HG03521 (cell line): ENCODE measurements at regions not wholly inside any gene's neighbourhood (a gene's known extent, or its start where the extent isn't known, plus 50 kb on each side); places are given as distances from the start of the nearest gene placed in this dataset.
"Not testable (repeated sequence)": the region's sequence is repeated elsewhere in the genome, so short reads cannot be mapped to it uniquely, and the experiment has no call there.

Experiments used
- ATAC-seq: cut with Tn5 transposase; IDR thresholded peaks from one replicate; pipeline ENCODE4 v1.9.1; 2021; ENCODE audit warnings: mild to moderate bottlenecking, moderate library complexity; ENCODE audit not compliant: unreplicated experiment

DNA sequence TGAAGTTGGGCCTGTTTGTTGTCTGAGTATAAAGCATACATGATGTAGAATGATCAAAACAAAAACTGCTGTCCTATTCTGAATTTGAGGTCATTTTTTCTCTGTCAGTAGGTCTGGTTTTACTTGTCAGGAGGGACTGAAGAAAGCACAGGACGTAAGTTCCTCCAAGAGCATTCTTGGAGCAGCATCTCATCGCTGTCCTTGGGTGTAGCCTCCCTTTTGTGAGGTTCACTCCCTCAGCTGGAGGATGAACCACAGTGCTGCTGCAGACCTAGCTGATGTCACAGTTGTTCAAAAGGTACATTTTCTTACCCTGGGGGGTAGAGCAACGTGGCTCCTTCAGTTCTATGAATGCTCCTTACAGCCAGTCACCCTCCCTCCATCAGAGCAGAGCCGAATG lies 490.0 kb upstream of the TBL1XR1 start:
- no peak for ATAC-seq

DNA sequence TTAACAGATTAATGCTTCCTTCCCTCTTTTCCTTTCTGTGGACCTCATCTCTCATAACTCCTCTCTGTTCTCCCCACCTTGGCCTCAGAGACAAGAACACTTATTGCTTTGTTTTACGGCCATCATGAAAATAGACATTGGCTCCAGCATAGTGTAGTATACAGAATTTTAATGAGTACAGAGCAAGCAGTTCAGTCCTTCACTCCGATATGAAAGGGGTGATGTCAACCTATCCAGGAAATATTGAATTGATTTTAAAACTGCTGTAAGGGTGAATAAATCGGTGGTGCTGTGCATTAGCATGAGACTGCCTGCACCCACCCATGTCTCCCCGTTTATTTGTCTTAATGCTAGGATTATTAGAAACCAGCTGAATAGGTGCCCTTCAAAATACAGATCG lies 490.9 kb upstream of the TBL1XR1 start:
- ATAC-seq: no peak

GRCh38 chr3:177689077-177689476 lies 491.8 kb upstream of the TBL1XR1 start:
- no peak for ATAC-seq

DNA sequence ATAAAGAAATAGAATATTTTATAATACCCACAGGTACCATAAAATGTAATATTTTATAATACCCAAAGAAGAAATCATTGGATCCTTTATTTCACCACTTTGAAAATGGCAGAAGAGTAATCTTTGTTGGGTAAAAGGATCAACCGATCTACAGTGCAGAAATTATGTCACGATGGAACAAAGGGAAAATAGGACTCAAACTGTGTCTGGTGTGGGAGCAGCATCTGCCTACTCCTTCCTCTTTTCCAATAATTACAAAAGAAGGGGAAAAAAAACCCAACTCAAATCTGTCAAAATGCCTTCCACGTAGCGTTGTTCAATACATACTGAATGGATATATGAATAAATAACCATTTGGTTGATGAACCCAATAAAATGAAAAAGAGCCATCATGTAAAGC lies 492.6 kb upstream of the TBL1XR1 start:
- ATAC-seq: no peak

GRCh38 chr3:177690306-177690705 lies 493.0 kb upstream of the TBL1XR1 start:
- no peak for ATAC-seq

DNA sequence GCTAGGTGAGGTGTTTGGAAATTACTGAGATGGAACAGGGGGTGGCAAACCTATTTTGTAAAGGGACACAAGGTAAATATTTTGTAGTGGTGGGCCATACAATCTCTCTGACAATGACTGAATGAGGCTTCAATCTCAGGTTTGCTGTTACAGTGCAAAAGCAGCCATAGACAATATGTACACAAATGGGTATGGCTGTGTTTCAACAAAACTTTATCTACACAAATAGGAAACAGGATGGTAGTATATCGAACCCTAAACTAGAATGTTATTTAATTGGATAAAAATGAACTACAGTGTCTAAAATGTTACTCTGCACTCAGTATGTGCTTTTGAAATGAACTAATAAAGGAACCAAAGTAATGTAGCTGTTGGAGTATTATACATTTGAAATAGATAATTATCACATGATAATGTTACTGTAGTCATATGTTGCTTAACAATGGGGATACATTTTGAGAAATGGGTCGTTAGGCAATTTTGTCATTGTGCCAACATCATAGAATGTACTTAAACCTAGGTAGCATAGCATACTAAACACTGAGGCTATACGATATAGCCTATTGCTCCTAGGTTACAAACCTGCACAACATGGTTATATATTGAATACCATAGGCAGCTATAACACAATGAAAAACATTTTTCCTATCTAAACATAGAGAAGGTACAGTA lies 495.2 kb upstream of the TBL1XR1 start:
- no peak for ATAC-seq

DNA sequence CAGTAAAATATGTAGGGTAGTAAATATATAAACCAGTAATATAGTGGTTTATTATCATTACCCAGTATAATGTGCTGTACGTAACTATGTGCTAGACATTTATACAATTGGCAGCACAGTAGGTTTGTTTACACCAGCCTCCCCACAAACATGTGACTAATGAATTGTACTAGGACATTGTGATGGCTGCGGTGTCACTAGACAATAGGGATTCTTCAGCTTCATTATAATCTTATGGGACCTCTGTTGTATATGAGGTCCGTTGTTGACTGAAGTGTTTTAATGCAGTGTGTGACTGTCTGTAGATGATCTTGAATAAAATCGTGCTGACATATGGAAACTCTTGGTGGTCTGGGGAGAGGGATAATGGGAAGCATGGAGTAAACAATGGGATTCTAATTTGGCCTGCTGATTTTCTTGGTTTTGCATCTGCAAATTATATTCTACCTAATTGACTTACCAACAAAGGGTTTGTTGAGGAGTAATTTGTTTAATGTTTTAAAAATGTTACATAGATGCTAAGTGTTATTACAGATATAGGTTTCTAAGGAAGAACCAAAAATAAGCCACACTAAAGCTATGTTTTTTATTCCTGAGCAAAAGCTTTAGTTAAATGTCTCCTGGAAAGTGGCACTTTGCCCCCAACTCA lies 496.5 kb upstream of the TBL1XR1 start:
- ATAC-seq: no peak

GRCh38 chr3:177694316-177694715 lies 497.0 kb upstream of the TBL1XR1 start:
- ATAC-seq: no peak

GRCh38 chr3:177694951-177695350 lies 497.7 kb upstream of the TBL1XR1 start:
- no peak for ATAC-seq

DNA sequence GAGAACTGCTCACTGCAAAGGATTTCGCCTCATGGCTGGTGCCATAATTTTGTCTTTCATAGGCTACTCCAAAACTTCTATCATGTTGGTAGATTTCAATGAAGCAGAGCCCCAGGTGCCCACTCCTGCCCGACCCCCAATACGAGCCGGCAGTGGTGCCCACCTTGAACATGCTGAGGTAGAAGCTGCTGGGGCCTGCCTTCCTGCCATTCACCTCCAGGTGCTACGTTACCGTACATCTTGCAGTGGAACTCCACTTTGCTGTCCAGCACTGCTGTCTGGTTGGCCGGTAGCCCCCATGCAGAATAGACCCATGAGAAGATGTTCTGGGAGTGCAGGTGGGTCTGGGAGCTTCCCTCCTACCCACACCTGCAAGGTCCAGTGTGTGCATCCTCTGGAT lies 502.8 kb upstream of the TBL1XR1 start:
- ATAC-seq: no peak

DNA sequence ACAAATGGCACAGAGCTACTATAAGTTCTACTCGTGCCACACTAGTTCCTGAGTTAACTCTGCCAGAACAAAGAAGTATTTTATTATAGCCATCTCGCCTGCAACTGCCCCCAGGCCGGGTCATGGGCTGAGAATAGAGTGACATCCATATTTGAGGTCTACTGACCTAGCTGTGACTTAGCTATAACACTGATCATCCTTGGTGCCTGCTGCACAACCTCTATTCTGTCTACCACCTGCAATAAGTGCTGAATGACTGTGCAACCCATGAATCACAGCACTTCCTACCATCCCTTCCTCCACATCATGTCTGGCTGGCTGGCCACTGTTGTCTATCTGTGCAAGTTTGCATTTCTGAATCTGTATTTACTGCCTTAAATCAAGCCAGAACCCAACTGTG lies 506.5 kb upstream of the TBL1XR1 start:
- no peak for ATAC-seq

DNA sequence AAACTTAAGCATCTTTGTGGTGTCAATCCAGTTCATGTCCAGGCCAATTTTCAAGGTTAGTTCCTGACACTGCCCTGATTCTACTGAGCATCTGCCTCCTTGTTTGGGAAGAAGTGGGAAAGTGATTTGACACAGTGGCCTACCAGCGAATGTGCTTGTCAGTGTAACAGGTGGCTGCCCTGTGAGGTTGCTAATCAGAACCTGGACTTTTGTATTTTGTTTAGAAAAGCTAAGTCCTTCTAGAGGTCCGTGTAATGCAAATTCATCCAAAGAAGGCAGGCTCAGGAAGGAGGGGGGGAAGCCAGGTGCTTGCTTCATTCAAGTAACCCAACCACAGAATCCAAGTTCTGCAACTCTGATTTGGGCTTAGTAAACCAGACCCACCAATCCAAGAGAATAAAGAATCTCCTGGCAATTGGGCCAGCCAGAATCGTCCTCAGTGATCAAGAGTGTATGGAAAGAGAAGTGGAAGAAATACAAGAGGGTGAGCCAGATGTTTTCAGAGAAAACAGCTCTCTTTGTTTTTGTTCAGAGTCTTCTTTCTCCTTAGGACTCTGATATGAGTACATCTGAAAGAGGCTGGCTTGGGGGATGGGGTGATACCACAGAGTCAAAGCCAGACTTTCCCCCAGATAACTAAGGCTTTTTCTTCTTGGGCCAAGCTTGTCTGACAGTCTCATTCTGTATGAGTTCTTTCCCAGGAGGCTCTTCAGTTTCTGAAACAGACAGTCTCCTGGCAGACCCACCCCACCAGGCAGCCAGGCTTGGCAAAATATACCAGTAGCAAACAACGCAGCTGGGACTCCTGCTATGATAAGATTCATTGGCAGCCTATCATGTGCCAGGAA lies 508.9 kb upstream of the TBL1XR1 start:
- ATAC-seq: no peak

GRCh38 chr3:177709470-177709869 lies 512.2 kb upstream of the TBL1XR1 start:
- ATAC-seq: not testable (repeated sequence)

- no peak for ATAC-seq
Measured at GRCh38 chr3:177710506-177710905, 513.2 kb upstream of the TBL1XR1 start.

- ATAC-seq: no peak
Measured at GRCh38 chr3:177711637-177712036, 514.4 kb upstream of the TBL1XR1 start.

GRCh38 chr3:177713928-177714900 lies 516.9 kb upstream of the TBL1XR1 start:
- ATAC-seq: no peak

DNA sequence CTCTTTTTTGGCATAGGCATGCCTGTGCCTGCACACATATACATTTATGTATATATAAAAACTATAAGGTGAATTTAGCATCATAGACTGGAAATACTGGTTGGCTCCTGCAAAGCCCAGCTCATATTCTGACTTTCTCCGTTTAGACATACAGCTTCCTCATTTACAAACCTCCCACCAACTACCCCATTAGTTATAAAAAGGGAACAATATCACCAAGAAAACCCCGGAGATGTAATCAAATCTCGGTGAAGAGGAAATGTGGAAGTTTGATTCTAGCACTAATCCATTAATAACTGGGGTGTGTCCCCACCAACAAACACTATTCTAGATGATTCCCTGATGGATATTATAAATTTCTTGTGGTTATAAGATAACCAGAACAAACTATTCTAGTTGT lies 517.7 kb upstream of the TBL1XR1 start:
- no peak for ATAC-seq

DNA sequence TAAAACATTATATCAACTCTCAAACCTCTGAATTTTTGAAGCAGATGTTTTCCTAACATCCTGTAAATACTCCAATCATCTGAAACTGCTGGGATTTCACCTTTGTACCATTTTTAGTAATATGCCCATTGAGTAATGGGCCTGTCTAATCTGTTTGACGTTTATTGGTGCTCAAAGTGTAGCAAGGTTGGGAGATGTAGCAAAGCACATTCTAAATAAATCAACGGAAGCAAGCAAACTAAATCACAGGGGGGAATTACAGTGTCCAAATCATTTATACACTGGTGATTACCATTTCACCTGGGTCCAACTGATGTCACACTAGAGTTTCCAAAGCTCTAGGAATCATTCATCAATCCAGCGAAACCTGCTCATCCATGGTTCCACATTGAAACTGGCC lies 518.7 kb upstream of the TBL1XR1 start:
- ATAC-seq: no peak

DNA sequence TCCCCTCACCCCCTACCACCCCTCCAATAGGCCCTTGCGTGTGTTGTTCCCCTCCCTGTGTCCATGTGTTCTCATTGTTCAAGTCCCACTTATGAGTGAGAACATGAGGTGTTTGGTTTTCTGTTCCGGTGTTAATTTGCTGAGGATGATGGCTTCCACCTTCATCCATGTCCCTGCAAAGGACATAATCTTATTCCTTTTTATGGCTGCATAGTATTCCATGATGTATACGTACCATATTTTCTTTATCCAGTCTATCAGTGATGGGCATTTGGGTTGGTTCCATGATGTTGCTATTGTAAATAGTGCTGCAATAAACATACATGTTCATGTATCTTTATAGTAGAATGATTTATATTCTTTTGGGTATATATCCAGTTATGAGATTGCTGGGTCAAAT lies 523.6 kb upstream of the TBL1XR1 start:
- ATAC-seq: not testable (repeated sequence)

DNA sequence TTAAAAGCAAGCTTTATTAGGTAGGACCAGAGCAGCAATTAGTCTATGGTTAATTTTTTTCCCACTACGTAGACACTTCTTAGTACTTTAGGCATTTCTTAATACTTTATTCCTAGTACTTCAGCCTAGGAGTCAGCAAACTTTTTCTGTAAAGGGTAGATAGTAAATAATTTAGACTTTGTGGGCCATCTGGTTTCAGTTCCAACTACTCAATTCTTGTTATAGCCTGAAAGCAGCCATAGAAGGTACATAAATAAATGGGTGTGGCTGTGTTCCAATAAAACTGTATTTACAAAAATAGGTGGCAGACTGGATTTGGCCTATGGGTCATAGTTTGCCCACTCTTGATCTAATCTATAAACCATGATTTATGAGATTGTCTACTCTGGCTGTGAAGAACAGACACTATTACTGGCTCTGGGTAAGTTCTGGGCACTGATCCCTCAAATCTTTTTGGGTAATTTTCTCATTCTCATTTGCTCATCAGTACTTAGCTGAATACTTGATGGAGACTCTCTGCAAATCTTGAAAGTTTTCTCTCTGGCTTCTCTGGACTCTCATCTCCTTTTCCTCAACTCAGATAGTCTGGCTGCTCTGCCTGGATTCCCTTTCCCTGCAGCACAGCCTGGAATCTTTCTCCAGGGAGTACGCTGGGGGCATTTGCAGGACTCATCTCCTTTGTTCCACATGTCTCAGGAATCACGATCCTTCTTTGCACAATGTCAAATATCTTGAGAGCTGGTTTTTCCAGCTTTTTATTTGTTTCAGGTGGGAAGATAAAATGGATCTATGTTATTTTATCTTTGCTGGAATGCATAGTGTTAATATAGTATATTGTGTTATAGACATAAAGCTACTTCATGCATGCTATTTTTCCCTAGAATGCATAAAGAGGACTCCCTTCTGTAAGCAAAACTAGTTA lies 524.8 kb upstream of the TBL1XR1 start:
- no peak for ATAC-seq
